AG10803 (cell line): ENCODE measurements at regions not wholly inside any gene's neighbourhood (a gene's known extent, or its start where the extent isn't known, plus 50 kb on each side); places are given as distances from the start of the nearest gene placed in this dataset.
"Not testable (repeated sequence)": the region's sequence is repeated elsewhere in the genome, so short reads cannot be mapped to it uniquely, and the experiment has no call there.

Source experiments
- DNase-seq: peaks from one replicate; pipeline ENCODE4 v3.0.0; 2010; ENCODE audit warnings: low read depth
- H3K4me3 ChIP-seq: 2 replicates; pipeline ENCODE4 v1.5.1; 2011; ENCODE audit warnings: mild to moderate bottlenecking, low read length, control low read depth
- CTCF ChIP-seq: conservative IDR thresholded peaks from 2 replicates; pipeline ENCODE4 v1.5.1; 2011; ENCODE audit warnings: mild to moderate bottlenecking, low read length, control low read depth, inconsistent platforms

GRCh38 chr1:181179279-181179986, 90.9 kb downstream of the IER5 start:
- no peak for DNase-seq
- H3K4me3 ChIP-seq, result no peak overlapping the region
- no peak for TF ChIP-seq CTCF

GRCh38 chr1:181179987-181180365, 91.5 kb downstream of the IER5 start:
- DNase-seq, result peak; percentile 66
- TF ChIP-seq CTCF, result no peak
- no peak overlapping the region for H3K4me3 ChIP-seq

- H3K4me3 ChIP-seq, result no peak overlapping the region
- no peak for DNase-seq
- no peak for TF ChIP-seq CTCF
Measured at GRCh38 chr1:181180407-181181031, 92.0 kb downstream of the IER5 start.

GRCh38 chr1:181181792-181182585, 93.5 kb downstream of the IER5 start:
- no peak for TF ChIP-seq CTCF
- no peak overlapping the region for H3K4me3 ChIP-seq
- no peak for DNase-seq

- no peak for DNase-seq
- no peak for TF ChIP-seq CTCF
- no peak overlapping the region for H3K4me3 ChIP-seq
Measured at GRCh38 chr1:181184621-181185020, 96.1 kb downstream of the IER5 start.

GRCh38 chr1:181185461-181185860, 97.0 kb downstream of the IER5 start:
- no peak for DNase-seq
- TF ChIP-seq CTCF, result no peak
- no peak overlapping the region for H3K4me3 ChIP-seq

- not testable (repeated sequence) for H3K4me3 ChIP-seq, DNase-seq
Measured at GRCh38 chr1:181186133-181186532, 97.6 kb downstream of the IER5 start.
